Lung (tissue), 11 donors: ENCODE measurements at regions not wholly inside any gene's neighbourhood (a gene's known extent, or its start where the extent isn't known, plus 50 kb on each side); places are given as distances from the start of the nearest gene placed in this dataset.

Experiments used
- ATAC-seq: fragments of 200-7000 bp; cut with Tn5 transposase; one replicate; pipeline ENCODE4 v1.9.1; 2020; ENCODE audit warnings: moderate number of reproducible peaks; ENCODE audit not compliant: insufficient read depth, low FRiP score
- DNase-seq, 3 donors: peaks; one replicate each; pipeline ENCODE4 v3.0.0-alpha.2; 2013 to 2017
- H3K27ac ChIP-seq, 2 donors: one replicate each; pipeline ENCODE4 v1.5.1; 2013; ENCODE audit warnings: mild to moderate bottlenecking in 2 of 2, moderate library complexity in 2 of 2, control low read depth in 1 of 2, inconsistent platforms in 1 of 2, low read depth in 1 of 2, low read length in 1 of 2
- H3K27me3 ChIP-seq, 3 donors: one replicate each; pipeline ENCODE4 v1.5.1; 2013; ENCODE audit warnings: low read length in 2 of 3; ENCODE audit not compliant: control insufficient read depth in 3 of 3, insufficient read depth in 3 of 3
- H3K36me3 ChIP-seq, 4 donors: one replicate each; pipeline ENCODE4 v1.5.1; 2013; ENCODE audit warnings: low read length in 4 of 4, mild to moderate bottlenecking in 1 of 4, moderate library complexity in 1 of 4; ENCODE audit not compliant: control insufficient read depth in 4 of 4, insufficient read depth in 4 of 4
- H3K4me1 ChIP-seq, 5 donors: one replicate each; pipeline ENCODE4 v1.5.1; 2013; ENCODE audit warnings: low read length in 5 of 5, mild to moderate bottlenecking in 2 of 5, moderate library complexity in 1 of 5; ENCODE audit not compliant: control insufficient read depth in 5 of 5, insufficient read depth in 5 of 5
- H3K4me3 ChIP-seq: one replicate; pipeline ENCODE4 v1.5.1; 2013; ENCODE audit warnings: mild to moderate bottlenecking, control low read depth, moderate library complexity
- H3K9ac ChIP-seq, 2 donors: one replicate each; pipeline ENCODE4 v1.5.1; 2013; ENCODE audit warnings: low read length in 2 of 2, control low read depth in 1 of 2; ENCODE audit not compliant: insufficient read depth in 1 of 2
- H3K9me3 ChIP-seq, 4 donors: one replicate each; pipeline ENCODE4 v1.5.1; 2013; ENCODE audit warnings: low read length in 3 of 4, mild to moderate bottlenecking in 1 of 4, moderate library complexity in 1 of 4; ENCODE audit not compliant: control insufficient read depth in 4 of 4, insufficient read depth in 3 of 4
- CTCF ChIP-seq: IDR thresholded peaks from 2 replicates; pipeline ENCODE4 v1.5.1; 2012; ENCODE audit warnings: mild to moderate bottlenecking; ENCODE audit errors: control extremely low read depth, extremely low read depth
- WGBS, 2 donors: extraction: QIAGEN DNeasy Blood & Tissue Kit; methylation state at CpG; one replicate each; pipeline ENCODE4 v1.1.7; 2013; 5-methylcytosine and 5-hydroxymethylcytosine counted together
- donor health status: control.
- donor health status: control.
- donor health status: Bipolar disorder and iron deficiency.
- donor health status: healthy.
- donor health status: DM: yes; HTN: yes; CAD: no.

GRCh38 chr12:34186492-34186891 is 164.2 kb downstream of the ALG10 start:
- ATAC-seq (no peak), DNase-seq (no peak)
- H3K9ac ChIP-seq: no peak overlapping the region
- peaks cover 0 to 4% (median 0%) of the 10 kb centered on the region in 4 donors for H3K9me3 ChIP-seq
- no peaks in the 10 kb centered on the region for H3K27me3 ChIP-seq
- no peak overlapping the region for H3K27ac ChIP-seq
- WGBS, 2 donors: 71 to 74% methylated on average over 2 of the region's 2 CpGs
- no peak overlapping the region for H3K4me3 ChIP-seq
- H3K4me1 ChIP-seq: no peaks in the 10 kb centered on the region
- H3K36me3 ChIP-seq: no peaks in the 10 kb centered on the region
- TF ChIP-seq CTCF: no peak

DNA sequence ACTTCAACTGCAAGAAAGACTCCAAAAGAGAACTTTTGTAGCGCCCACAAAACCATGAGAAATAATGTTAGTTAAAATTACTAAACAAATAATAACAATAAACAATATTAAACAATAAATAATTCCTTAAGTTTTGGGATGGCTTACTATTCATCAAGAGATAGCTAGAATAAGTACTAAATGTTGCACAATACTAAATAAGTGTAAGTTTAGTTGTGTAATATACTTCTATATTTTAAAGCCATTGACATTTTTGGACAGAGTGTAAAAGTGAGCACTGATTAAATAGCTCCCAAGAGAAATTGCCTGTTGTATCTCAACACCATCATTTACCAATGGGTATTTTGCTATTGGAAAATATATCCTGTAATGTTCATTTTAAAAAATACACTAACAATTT is 166.7 kb downstream of the ALG10 start:
- Histone ChIP-seq H3K4me1 (no peaks in the 10 kb centered on the region), H3K36me3 (no peaks in the 10 kb centered on the region), H3K4me3 (no peak overlapping the region), H3K27ac (no peak overlapping the region), H3K27me3 (no peaks in the 10 kb centered on the region), H3K9me3 (peaks cover 0 to 4% (median 0%) of the 10 kb centered on the region in 4 donors), H3K9ac (no peak overlapping the region)
- DNase-seq: no peak
- no peak for TF ChIP-seq CTCF
- ATAC-seq: no peak
- whole genome bisulfite sequencing, 2 donors: 82 to 84% methylated on average over 1 of the region's 1 CpG

GRCh38 chr12:34190054-34190453 is 167.8 kb downstream of the ALG10 start:
- no peak for TF ChIP-seq CTCF
- Histone ChIP-seq H3K4me3 (no peak overlapping the region), H3K9me3 (peaks cover 0 to 4% (median 0%) of the 10 kb centered on the region in 4 donors), H3K27me3 (no peaks in the 10 kb centered on the region), H3K4me1 (no peaks in the 10 kb centered on the region), H3K9ac (no peak overlapping the region), H3K36me3 (no peaks in the 10 kb centered on the region), H3K27ac (no peak overlapping the region)
- 88 to 96% methylated on average over 1 of the region's 1 CpG for WGBS, 2 donors
- DNase-seq: no peak
- ATAC-seq: no peak

DNA sequence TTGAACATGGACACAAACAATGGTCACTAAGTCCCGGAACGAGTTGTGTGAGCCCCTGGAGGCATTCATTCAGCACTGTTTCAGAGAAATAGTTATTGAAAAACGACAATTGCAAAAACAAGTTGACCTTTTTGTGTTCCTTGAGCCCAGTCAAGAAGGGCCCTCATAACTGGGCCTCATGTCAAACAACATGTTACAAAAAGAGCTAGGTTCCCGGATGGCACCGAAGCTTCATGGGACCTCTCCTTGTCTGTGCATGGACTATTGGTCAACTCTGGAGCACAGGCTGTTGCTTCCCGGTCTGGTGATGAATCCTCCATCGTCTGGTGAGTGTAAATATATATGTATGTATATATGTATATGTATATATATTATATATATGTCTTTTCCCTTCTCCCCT is 176.6 kb downstream of the ALG10 start:
- 67 to 69% methylated on average over 7 of the region's 7 CpGs for WGBS, 2 donors
- no peaks in the 10 kb centered on the region for H3K27me3 ChIP-seq
- DNase-seq (no peak), ATAC-seq (no peak)
- no peak overlapping the region for H3K27ac ChIP-seq
- H3K9ac ChIP-seq: no peak overlapping the region
- no peaks in the 10 kb centered on the region for H3K4me1 ChIP-seq
- H3K36me3 ChIP-seq: no peaks in the 10 kb centered on the region
- H3K9me3 ChIP-seq: peaks cover 0 to 10% (median 0%) of the 10 kb centered on the region in 4 donors
- H3K4me3 ChIP-seq: no peak overlapping the region
- TF ChIP-seq CTCF: no peak
